ENCODE measurements at regions not wholly inside any gene's neighbourhood (a gene's known extent, or its start where the extent isn't known, plus 50 kb on each side); places are given as distances from the start of the nearest gene placed in this dataset.

- no peak for TF ChIP-seq SIN3A (IDR thresholded peaks at IDR 0.05; ENCODE audit: borderline replicate concordance, insufficient read depth, low read depth, low read length)
- no peak for TF ChIP-seq CTCF (IDR thresholded peaks at IDR 0.05)
- no peak for TF ChIP-seq POLR2AphosphoS5 (IDR thresholded peaks at IDR 0.05; ENCODE audit: low read depth, low read length)
- no peak for TF ChIP-seq TCF7L2 (IDR thresholded peaks at IDR 0.05; ENCODE audit: low read depth, low read length)
These were observed 52.0 kb upstream of the TANC2 start for GRCh38 chr17:62913991-62914570.
